ENCODE measurements at regions not wholly inside any gene's neighbourhood (a gene's known extent, or its start where the extent isn't known, plus 50 kb on each side); places are given as distances from the start of the nearest gene placed in this dataset.

DNA sequence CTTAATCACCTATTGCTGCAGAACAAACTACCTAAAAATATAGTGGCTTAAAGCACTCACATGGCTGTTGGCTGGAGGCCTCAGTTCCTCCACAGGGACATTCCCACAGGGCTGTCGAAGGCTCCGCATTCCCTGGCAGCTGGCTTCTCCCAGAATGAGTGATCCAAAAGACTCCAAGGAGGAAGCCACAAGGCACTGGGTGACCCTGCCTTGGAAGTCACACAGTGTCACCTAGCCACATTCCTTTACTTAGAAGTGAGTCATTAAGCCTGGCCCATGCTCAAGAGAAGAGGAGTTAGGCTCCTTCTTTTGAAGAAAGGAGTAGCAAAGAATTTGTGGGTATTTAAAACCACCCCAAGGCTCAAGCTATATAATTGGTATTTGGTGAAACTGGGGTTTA is 63.9 kb upstream of the MAP1LC3B2 start:
- DNase-seq: peak; percentile 87

GRCh38 chr12:116497051-116497591 is 62.1 kb upstream of the MAP1LC3B2 start:
- DNase-seq: no peak

GRCh38 chr12:116498471-116498870 is 60.7 kb upstream of the MAP1LC3B2 start:
- DNase-seq: peak; percentile 79

DNA sequence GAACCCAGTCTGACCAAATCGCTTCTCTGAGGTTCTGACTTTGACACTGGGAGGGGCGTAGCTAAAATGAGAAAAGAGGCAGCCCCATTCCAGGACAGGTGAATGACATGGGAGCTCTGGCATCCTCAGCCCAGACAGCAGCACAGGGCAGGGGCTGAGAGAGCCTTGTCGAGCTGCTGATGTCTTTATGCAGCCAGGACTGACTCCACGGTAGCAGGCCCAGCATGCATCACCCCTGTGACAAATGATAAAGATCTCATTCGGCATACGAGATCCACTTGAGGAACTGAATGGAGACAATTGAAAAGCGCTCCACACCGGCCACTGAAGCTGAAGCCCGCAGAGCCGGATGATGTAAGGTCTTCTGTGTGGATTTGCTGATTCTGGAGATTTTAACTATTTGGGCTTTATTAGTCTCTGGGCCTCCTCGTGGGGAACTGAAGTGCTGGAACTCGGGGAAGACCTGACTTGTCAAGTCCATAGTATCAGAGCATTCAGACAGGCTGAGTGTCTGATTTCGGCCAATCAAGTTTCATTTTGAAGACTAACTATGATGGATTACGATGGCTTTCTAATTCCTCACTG is 56.9 kb upstream of the MAP1LC3B2 start:
- no peak for DNase-seq

DNA sequence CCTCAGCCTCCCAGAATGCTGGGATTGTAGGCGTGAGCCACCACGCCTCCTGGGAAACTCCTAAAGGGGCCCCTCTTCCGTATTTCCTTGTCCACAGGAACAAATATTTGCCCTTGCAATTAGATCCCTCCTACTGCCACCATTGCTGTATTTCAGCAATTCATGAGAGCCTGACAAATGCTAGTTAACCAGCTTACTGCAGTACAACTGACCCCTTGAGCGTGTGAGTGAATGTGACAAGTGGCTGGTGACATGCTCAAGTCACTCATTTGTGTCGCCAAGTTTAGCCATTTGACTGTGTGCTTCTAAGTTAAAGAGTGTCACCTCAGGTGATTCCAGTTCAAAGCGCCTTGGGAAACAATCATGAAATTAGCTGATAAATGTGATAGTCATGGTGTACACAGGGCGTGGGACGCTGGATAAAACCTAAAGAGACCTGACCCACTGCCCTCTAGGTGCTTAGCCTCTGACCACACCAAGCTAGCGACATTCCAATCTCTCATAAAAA is 56.1 kb upstream of the MAP1LC3B2 start:
- no peak for DNase-seq

- DNase-seq: no peak
Measured at GRCh38 chr12:116504438-116504837, 54.7 kb upstream of the MAP1LC3B2 start.

DNA sequence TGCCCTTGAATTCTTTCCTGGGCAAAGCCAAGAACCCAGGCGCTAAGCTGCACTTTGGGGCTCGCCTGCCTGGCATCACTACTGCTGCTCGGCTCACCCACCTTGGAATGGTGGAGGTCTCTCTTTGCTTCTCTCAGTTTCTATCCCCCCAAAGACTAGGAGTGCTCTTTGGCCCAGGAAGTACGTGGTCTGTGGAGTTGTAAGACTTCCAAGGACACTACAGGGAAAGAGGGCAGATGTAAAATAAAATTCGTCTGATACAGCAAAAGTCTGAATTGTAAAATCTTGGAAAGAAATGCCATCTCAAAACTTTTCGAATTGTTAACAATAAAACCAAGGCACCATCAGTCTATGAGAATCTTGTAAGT is 52.5 kb upstream of the MAP1LC3B2 start:
- no peak for DNase-seq

DNA sequence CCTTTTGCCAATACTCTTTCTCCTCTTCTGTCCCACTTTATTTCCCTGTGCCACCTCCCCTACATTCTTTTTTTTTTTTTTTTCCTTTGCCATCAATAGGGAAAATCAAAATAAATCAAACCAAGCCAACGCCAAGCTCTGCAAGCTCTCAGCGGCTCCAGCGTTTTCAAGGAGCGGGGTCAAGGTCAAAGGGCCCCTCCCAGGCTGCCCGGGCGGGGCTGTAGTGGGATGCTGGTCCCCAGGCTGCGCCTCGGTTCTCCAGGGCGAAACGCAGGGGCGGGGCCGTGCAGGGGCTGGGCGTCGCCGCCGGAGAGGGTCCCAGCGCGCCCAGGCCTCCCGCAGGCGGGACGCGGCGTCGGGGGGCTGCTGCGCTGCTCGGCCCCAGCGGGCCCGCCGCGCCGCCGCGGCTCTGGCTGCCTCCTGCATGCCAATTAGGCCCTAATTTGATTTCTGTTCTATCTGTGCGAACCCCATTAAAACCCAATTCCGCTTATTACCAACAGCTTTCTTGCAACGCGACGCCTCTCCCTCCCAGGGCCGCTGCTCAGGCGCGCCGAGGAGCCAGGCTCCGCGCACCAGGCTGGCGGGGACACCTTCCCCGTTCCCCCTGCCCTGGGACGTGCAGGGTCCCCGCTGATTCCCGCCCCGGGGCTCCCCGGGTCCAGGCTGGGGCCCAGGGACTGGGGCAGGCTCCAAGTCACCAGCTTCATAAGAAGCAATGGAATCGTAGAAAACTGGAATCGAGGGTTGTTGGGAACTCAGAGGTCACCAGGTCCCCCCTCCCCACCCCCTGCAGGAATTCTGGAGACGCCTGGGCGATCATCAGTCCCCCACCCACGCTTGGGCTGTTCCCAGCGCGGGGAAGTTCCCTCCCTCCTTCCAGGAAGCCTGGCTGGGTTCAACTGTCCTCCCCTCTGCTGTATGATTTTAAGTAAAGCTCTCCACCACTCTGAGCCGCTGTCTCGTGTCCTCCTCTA is 50.7 kb upstream of the MAP1LC3B2 start:
- no peak for DNase-seq
